IPS-18c (cell line): ENCODE measurements at regions not wholly inside any gene's neighbourhood (a gene's known extent, or its start where the extent isn't known, plus 50 kb on each side); places are given as distances from the start of the nearest gene placed in this dataset.
"Not testable (repeated sequence)": the region's sequence is repeated elsewhere in the genome, so short reads cannot be mapped to it uniquely, and the experiment has no call there.

Source experiments
- H3K4me3 ChIP-seq: 2 replicates; pipeline ENCODE4 v1.7.0; 2013; ENCODE audit warnings: low read depth, mild to moderate bottlenecking, low read length, moderate library complexity; ENCODE audit not compliant: insufficient read depth
- H3K9me3 ChIP-seq: one replicate; pipeline ENCODE4 v1.6.1; 2013; ENCODE audit warnings: mild to moderate bottlenecking, low read length, moderate library complexity; ENCODE audit not compliant: control insufficient read depth, insufficient read depth

DNA sequence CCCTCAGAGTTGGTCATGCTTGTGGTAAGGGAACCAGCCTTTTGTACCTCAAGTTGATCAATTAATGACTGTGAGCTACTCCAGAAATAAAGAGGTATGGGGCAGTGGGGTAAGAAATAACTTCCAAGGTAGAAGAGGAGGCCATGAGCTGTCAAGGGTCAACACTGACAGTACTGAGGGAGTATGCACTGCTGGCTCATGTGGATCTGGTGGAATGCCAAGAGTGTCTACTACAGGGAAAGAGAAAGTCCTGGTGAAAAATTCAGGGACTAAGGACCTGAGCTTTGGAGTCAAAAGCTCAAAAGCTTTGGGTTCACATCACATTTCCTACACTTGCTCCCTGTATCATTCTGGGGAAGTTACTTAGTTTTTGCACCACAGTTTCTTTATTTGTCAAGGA is 154.9 kb downstream of the SEMA6D start:
- Histone ChIP-seq H3K4me3 (no peak overlapping the region), H3K9me3 (peaks cover 3% of the 10 kb centered on the region)

DNA sequence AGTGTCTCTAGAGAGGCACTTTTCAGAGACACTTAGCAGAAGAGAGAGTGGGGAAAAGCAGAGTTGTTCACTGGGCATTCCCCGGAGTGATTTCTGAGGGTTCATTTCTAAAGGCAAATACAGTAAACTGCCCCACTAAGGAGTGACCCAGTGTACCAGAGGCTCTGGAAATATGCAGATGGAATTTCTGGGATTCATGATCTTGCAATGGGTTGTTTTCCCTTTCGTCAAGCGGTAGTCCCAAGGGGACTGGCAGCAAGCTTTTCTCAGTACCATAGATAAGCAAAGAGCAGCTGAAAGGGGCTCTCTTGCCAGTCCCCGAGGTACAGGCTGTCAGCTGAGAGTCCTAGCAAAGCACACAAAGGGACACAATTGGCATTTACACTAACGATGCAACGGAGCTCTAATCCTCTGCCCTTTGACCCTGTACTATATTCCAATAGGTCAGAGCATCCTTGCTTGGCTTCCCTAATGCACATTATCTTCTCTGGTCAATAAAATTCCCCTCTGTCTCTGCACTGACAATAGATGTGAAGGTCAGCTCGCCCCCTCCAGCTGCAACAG is 155.6 kb downstream of the SEMA6D start:
- peaks cover 3% of the 10 kb centered on the region for H3K9me3 ChIP-seq
- H3K4me3 ChIP-seq, result no peak overlapping the region

DNA sequence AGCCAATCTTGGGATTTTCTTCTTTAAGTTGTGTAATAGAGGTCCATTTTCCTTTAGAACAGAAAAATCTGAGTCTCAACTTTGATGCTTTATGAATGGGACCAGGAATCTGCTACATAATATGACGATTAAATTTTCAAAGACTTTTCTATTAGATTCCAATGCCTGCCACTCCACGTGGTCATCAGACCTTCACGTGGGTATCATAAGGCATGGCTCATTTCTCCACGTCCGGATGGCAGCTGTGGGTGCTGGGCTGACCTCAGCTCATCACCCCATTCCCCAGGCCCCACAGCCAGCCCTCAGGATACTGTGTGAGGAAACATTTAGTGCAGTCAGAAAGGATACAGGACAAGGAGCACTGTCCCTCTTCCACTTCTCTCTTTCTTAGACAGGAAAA is 159.7 kb downstream of the SEMA6D start:
- Histone ChIP-seq H3K4me3 (no peak overlapping the region), H3K9me3 (peaks cover 3% of the 10 kb centered on the region)

DNA sequence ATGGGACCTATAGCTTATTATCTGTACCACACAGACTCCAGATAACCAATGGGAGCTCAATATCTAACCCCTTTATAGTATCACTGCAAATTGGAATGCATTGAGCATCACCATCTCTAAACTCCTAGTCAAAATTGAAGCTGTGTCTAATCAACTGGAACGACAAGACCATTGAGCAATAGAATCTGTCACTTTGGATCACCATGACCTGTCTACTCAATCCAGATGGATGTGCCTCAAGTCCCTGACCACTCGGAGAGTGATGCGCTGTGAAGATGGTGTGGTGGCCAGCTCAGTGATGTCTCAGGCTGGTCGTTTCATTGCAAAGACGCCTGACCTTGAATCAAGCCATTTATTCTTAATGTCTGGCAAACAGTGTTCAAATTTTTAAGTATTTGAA is 160.5 kb downstream of the SEMA6D start:
- Histone ChIP-seq H3K9me3 (peaks cover 3% of the 10 kb centered on the region), H3K4me3 (no peak overlapping the region)

DNA sequence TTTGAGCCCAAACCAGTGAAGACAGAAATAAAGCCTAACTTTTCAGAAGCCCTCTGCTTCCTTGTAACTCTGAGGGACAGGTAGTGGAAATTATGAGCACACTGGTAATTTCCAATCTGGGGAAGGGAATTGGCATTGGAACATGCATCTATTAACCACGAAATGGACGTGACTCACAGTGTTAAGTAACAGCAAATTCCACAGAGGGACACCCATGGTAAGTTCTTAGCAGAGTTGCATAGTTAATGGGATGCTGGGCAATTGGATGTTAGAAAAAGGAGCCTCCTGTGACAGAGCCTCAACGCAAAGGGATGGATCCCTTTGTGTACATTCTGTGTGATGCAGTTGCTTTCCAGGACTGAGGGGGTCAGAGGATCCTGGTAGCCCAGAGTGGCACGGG is 168.6 kb downstream of the SEMA6D start:
- H3K4me3 ChIP-seq, result no peak overlapping the region
- H3K9me3 ChIP-seq, result no peaks in the 10 kb centered on the region

DNA sequence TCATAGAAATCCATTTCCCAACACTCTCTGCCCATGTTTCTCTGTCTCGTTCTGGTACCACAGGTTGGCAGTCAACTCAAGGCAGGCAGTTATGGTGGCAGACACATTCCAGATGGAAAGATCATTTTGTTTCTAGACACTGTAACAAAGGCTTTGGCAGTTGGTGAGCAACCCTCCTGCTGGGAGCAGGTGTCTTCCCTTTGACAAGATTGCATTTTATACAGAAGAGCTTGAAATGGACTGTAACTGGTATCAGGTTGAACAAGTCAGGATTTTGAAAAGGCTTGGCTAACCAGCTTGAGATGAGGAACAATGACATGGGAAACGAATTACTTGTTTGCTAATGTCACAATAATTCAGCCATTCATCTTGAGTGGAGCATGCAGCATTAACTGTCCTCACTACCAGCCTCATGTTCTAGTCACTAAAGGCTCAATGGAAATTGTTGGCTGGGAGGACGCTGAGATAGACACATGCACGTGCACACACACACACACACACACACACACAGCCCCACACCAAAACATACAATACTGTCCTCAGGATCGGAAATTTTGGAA is 170.0 kb downstream of the SEMA6D start:
- Histone ChIP-seq H3K9me3 (no peaks in the 10 kb centered on the region), H3K4me3 (no peak overlapping the region)

DNA sequence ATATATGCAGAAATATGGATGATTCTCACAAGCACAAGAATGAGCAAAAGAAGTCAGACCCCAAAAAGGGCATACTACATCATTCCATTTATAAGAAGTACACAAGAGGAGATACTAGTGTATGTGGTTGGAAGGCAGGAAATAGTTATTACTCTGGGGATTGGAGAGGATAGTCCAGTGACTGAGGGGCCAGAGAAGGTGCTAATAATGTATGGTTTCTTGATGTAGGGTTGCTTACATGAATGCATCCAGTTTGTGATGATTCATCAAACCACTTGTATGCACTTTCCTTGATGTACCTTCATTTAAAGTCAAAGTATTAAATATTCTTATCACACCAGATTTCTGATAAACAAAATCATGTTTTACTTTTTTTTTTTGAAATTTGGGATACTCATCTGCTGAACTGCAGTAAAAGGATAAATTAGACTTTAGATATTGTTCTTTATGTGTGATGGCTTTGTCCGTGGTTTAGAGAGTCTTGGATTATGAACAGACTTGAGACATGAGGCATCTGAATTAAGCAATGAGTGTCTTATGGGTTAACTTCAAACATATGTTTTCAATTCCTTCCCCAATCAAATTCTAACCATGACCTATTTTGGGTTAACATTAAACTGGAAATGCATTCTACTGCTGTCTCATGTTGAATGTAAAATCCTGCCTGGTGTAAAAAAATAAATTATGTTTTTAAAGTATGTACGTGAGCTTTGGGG is 171.2 kb downstream of the SEMA6D start:
- Histone ChIP-seq H3K9me3 (no peaks in the 10 kb centered on the region), H3K4me3 (no peak overlapping the region)

DNA sequence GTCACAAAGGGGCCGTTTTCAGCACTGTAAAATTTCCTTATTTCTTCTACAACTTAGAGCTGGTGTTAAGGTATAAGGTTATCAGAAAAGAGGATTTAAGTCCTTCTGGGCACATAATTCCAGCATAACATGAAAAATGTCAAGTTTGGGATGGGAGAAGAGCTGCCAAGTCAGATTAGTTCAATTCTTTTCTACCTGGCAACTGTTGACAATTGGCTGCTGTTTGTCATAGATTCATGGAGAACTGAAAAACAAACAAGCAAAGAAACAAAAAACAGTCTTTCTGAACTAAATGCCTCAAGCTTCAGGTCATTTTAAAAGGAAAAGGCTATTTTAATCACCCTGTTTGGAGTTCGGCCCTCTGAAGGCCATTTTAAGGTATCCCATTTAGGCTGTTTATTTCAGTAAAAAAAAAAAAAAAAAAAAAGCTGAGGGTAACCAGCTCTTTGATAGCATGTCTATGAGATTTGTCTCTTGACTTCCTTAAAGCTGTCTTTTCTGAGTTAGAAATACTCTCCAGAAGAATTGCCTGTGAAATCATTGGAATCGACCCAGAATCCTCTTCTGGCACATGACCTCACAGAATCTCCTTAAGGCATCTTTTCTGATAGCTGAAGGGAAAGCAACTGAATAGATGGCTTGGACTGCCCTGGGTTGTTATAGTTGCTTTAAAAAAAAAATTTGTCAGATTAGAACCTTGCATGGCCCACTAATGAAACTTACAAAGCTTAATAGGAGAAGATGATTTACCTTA is 173.3 kb downstream of the SEMA6D start:
- no peak overlapping the region for H3K4me3 ChIP-seq
- H3K9me3 ChIP-seq, result no peaks in the 10 kb centered on the region

DNA sequence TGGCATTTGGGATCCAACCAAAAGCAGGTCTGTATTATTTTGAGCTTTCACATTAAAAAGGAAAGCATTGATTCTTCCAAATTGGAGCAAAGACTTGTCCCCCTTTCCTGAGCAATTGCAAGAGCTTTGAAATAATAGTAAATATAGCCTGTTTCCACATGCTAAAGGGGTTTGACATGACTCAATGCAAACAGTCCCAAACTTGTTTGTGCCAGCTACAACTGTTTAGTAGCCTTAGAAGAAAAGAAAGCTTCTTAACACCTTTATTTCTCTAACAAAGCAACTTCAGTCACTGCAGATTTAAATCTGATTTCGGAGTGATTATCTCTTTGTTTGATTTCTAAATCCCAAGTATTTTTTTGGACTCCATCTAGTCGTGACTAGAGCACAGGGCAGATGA is 180.2 kb downstream of the SEMA6D start:
- Histone ChIP-seq H3K9me3 (peaks cover 2% of the 10 kb centered on the region), H3K4me3 (no peak overlapping the region)

DNA sequence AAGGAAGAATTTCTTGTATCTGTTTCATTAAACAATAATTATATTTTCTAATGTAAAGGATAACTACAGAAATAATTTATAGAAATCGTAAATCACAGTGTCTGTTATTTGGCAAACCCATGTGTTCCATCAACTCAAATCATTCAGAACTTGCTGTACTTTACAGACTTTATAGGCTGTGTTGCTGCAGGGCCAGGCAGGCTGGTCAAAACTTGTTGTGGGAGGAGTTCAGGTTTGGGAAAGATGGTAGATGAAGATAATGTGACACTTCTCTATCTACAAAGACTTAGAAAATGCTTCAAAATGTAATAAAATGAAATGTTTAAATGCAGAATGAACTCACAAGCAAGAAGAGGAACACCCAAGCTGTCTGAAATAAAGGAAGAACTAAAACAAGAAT is 183.4 kb downstream of the SEMA6D start:
- no peak overlapping the region for H3K4me3 ChIP-seq
- peaks cover 9% of the 10 kb centered on the region for H3K9me3 ChIP-seq

DNA sequence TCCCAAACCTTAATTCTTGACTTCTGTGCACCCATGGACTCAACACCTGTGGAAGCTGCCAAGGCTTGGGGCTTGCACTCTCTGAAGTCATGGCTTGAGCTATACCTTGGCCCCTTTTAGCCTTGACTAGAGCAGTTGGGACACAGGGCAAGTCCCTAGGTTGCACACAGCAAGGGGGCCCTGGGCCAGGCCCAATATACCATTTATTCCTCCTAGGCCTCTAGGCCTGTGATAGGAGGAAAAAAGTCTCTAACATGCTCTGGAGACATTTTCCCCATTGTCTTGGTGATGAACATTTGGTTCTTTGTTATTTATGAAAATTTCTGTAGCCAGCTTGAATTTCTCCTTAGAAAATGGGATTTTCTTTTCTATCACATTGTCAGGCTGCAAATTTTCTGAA is 186.1 kb downstream of the SEMA6D start:
- Histone ChIP-seq H3K9me3 (peaks cover 11% of the 10 kb centered on the region), H3K4me3 (peak overlapping the region; percentile 1; the same call in 1 of the 2 replicates)

DNA sequence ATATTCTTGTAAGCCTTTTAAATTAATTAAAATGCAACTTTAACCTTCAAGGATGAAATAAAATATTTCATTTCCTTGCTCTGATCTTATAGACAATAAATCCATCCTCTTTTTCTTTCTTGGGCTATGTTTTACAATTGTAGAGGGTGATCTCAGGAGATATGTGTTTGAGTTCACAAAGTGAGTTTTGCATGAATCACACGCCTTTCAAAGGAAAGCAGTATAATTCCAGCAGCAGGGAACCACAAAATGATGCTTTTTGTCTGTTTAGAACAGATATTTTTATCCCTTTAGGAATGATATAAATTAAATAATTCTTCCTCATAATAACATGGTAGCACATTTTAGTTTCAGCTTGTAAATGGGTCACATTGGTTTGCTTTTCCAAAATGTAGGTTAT is 191.2 kb downstream of the SEMA6D start:
- Histone ChIP-seq H3K4me3 (no peak overlapping the region), H3K9me3 (peaks cover 5% of the 10 kb centered on the region)

DNA sequence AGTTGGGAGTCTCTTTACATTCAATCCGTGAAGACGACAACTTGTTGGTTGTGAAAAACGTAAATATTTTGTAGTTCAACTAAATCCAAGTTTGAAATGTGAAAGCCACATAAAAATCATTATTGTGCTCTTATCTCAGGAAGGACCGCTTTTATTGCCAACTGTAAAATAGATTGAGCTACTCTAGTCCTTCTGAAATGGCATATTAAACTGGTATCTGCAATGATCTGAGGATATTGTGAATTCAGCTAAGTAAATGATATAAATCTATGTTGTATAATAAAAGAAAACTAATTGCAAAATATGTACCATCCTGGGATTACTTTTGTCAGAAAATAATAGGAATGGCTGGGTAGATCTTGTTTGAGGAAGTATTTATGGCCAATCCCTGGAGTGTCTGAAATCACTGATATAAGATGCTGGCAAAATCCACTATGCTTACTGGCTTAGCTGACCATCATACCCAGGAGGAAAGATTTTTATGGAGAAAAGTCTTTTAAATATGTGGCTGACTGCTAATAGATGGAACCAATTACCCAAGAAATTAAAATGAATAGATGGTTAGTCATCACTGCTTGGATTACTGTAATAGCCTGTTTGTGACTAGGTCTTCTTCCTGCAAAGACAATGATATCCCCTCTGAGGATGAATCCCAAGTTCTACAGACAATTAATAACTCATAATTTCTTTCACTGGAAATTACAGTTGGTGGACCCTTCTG is 191.8 kb downstream of the SEMA6D start:
- Histone ChIP-seq H3K4me3 (no peak overlapping the region), H3K9me3 (peaks cover 4% of the 10 kb centered on the region)

DNA sequence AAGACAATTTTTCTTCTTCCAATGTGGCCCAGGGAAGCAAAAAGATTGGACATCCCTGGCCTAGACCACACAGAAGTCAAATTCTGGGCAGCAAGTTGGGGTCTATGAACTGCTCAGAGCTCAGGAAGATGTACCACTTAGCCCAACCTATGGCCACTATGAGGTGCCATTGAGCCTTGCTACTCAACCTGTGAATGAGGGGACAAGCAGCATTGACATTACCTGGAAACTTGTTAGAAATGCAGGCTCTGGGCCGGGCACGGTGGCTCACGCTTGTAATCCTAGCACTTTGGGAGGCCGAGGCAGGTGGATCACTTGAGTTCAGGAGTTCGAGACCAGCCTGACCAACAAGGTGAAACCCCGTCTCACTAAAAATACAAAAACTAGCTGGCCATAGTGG is 195.6 kb downstream of the SEMA6D start:
- H3K4me3 ChIP-seq, H3K9me3 ChIP-seq: not testable (repeated sequence)

DNA sequence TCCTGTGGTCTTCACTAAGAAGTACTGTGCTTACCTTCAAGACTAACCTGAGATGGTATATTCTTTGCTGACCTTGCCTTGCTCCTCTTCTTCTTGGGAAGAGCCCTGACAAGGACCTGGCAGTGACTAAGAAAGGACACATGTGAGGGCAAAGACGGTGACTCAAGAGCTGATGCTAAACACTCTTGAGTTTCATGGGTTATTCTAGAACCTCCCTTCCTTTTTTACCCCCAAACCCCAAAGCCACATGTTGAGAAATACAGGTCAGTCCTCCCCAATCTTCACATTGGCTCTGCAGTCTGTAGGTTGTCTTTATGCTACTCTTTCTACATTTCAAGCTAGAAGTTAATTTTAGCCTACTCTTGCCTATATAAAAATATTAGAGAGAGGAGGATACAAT is 200.6 kb downstream of the SEMA6D start:
- H3K9me3 ChIP-seq, result peaks cover 1% of the 10 kb centered on the region
- no peak overlapping the region for H3K4me3 ChIP-seq

DNA sequence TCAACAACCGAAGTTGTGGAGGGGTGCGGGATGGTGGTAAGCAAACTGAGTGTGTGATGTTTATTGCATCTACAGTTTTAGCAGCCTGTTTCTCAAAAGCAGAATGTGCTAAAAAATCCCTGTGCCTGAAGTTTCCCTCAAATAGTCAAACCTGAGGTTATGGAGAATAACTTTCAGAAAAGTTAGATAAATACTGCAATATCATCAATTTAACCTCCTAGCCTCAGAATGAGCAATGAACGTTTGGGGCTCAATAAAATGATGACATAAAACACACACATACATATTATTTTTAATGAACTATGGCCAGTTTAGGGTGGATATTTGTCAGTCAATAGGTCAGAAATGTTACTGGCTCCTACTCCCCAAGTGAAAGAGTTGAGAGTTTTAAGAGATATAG is 201.6 kb downstream of the SEMA6D start:
- Histone ChIP-seq H3K9me3 (no peaks in the 10 kb centered on the region), H3K4me3 (no peak overlapping the region)

DNA sequence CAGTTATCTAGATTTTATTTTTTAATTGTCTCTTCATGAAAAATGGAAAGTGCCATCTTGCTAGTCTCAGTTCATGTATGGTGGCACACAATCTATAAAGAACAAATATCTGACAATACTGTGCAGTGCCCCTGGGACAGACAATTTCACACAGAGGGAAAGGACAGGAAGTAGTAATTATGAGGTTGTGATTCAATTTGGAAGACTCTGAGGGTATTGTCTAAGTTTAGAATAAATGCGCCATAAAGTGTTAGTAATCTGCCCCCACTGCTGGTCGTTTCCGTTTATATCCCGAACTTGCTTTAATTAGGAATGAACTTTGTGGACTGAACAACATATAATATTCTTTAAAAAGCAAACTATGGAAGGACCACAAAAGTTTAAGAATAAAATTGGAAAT is 196.4 kb upstream of the SLC24A5 start:
- H3K9me3 ChIP-seq, result no peaks in the 10 kb centered on the region
- H3K4me3 ChIP-seq, result no peak overlapping the region
